A549 (cell line): ENCODE measurements at regions not wholly inside any gene's neighbourhood (a gene's known extent, or its start where the extent isn't known, plus 50 kb on each side); places are given as distances from the start of the nearest gene placed in this dataset.
A peak's percentile ranks its signal among the peaks of the same experiment; 100 is the strongest.

Experiments
- ATAC-seq, 2 experiments: fragments of 200-7000 bp in 1 of 2; fragments of >200 bp in 1 of 2; cut with Nextera tagmentation in 1 of 2; cut with Tn5 transposase in 1 of 2; 3 replicates each; pipeline versions ENCODE4 v1.8.0 to v1.9.1; 2018 to 2020; ENCODE audit warnings: mild to moderate bottlenecking in 1 of 2, moderate library complexity in 1 of 2
- CTCF ChIA-PET: fragments of 300-600 bp; sonication (Branson Sonifier 250); formaldehyde crosslinking; extraction: SDS; loops from one replicate; lab custom pipeline; 2021; ENCODE audit warnings: antibody characterized with exemption, inconsistent platforms; lab: Yijun Ruan, JAX
- POLR2A ChIA-PET: fragments of 350-600 bp; formaldehyde crosslinking; extraction: SDS; loops from one replicate; lab custom pipeline; 2021; ENCODE audit warnings: antibody characterized with exemption, inconsistent platforms; lab: Yijun Ruan, JAX
- DNase-seq, 2 experiments: peaks; one replicate each; pipeline versions ENCODE4 v3.0.0 to v3.0.0-alpha.2; 2011 to 2016; ENCODE audit warnings: low read depth in 1 of 2, low spot score in 1 of 2
- FAIRE-seq: peaks from 2 replicates; lab custom pipeline; 2011; peaks lifted over from hg19 to GRCh38; lab: Jason Lieb, UNC
- H3K27ac ChIP-seq, 2 experiments: fragments of >200 bp; sonication (Bioruptor Twin); formaldehyde crosslinking; 3 replicates each; pipeline ENCODE4 v1.5.1; 2016 to 2017
- H3K4me1 ChIP-seq: fragments of >200 bp; sonication (Bioruptor Twin); formaldehyde crosslinking; 3 replicates; pipeline ENCODE4 v1.6.1; 2016
- H3K4me2 ChIP-seq: fragments of >200 bp; sonication (Bioruptor Twin); formaldehyde crosslinking; 3 replicates; pipeline ENCODE4 v1.6.1; 2016
- H3K4me3 ChIP-seq: fragments of >200 bp; sonication (Bioruptor Twin); formaldehyde crosslinking; 3 replicates; pipeline ENCODE4 v1.5.1; 2016
- H3K9me3 ChIP-seq: fragments of >200 bp; sonication (Bioruptor Twin); formaldehyde crosslinking; 3 replicates; pipeline ENCODE4 v1.6.1; 2016
- BHLHE40 ChIP-seq: IDR thresholded peaks from 2 replicates; pipeline ENCODE4 v1.6.1; 2012; ENCODE audit warnings: low read depth, low read length, inconsistent platforms
- CBX8 ChIP-seq: fragments of 200-600 bp; sonication (generic); IDR thresholded peaks from 2 replicates; pipeline ENCODE4 v1.6.1; 2016
- CTCF ChIP-seq: fragments of >200 bp; sonication (Bioruptor Twin); formaldehyde crosslinking; IDR thresholded peaks from 3 replicates; pipeline ENCODE4 v1.5.1; 2016
- EHF ChIP-seq: fragments of 250-450 bp; sonication (Bioruptor Pico); IDR thresholded peaks from 2 replicates; pipeline ENCODE4 v1.5.0; 2020; ENCODE audit warnings: mild to moderate bottlenecking
- ELK1 ChIP-seq: fragments of 150-350 bp; IDR thresholded peaks from 2 replicates; pipeline ENCODE4 v1.6.1; 2014; ENCODE audit warnings: low read depth, mild to moderate bottlenecking, low read length
- MAX ChIP-seq: IDR thresholded peaks from 2 replicates; pipeline ENCODE4 v1.6.1; 2012
- MYC ChIP-seq: IDR thresholded peaks from 2 replicates; pipeline ENCODE4 v1.6.1; 2012; ENCODE audit warnings: mild to moderate bottlenecking, inconsistent platforms, low read length, improper control_type of control experiment, borderline replicate concordance
- NPAS2 ChIP-seq: fragments of 250-450 bp; sonication (Bioruptor Pico); IDR thresholded peaks from 2 replicates; pipeline ENCODE4 v1.8.0; 2022; ENCODE audit warnings: mild to moderate bottlenecking, moderate library complexity, borderline replicate concordance
- RAD21 ChIP-seq, 2 experiments: fragments of >200 bp in 1 of 2; sonication (Bioruptor Twin) in 1 of 2; formaldehyde crosslinking in 1 of 2; IDR thresholded peaks in 1 of 2; conservative IDR thresholded peaks in 1 of 2; 2 replicates in 1 of 2; 3 replicates in 1 of 2; pipeline ENCODE4 v1.6.1; 2012 to 2018; ENCODE audit warnings: inconsistent platforms in 1 of 2
- RNF2 ChIP-seq: fragments of 200-600 bp; sonication (generic); IDR thresholded peaks from 2 replicates; pipeline ENCODE4 v1.6.1; 2016; ENCODE audit warnings: low read depth, mild to moderate bottlenecking, antibody characterized with exemption, moderate library complexity, borderline replicate concordance
- SREBF2 ChIP-seq: fragments of 450-650 bp; IDR thresholded peaks from 2 replicates; pipeline ENCODE4 v1.6.1; 2014; ENCODE audit warnings: mild to moderate bottlenecking, moderate library complexity
- WGBS: methylation state at CpG from one replicate; pipeline ENCODE4 v1.1.6; 2017; ENCODE audit errors: missing lambda C conversion rate; 5-methylcytosine and 5-hydroxymethylcytosine counted together
- TF ChIP-seq, protein P1 (sequence below): IDR thresholded peaks from 2 replicates; pipeline ENCODE4 v1.6.1; 2012
- TF ChIP-seq, protein P2 (sequence below): fragments of 200-600 bp; sonication (generic); IDR thresholded peaks from 2 replicates; pipeline ENCODE4 v1.6.1; 2016; ENCODE audit warnings: antibody characterized with exemption, mild to moderate bottlenecking, moderate library complexity

DNA sequence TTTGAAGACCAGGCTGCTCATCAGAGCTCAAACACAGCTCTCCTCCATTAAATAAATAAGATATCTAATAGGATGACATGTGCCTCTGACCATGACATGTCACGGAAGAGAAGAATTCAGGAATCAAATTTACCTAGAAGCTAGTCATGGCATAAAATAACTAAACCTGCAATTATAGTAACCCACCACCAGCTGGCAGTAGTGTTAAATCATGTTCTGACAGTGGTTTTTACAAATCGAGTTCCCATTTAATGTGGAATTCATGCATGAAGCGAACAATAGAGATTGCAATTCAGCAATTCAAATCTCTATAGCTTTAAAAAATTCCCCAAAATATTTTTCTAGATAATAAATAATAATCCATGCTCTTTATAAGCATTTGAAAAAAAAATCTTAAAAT lies 74.6 kb upstream of the IKZF1 start:
- ChIA-PET CTCF (no interaction called here), POLR2A (no interaction called here)
- FAIRE-seq, result no peak
- DNase-seq, result peak in 1 of 2 experiments; percentile 30
- ATAC-seq, result no peak
- no peaks in the 10 kb centered on the region for H3K4me1 ChIP-seq
- under 1% methylated on average over 3 of the region's 3 CpGs for WGBS
- H3K27ac ChIP-seq, result no peak overlapping the region
- no peak overlapping the region for H3K4me3 ChIP-seq
- H3K9me3 ChIP-seq, result peaks cover 8% of the 10 kb centered on the region; the same call in 1 of the 3 replicates
- H3K4me2 ChIP-seq, result no peak overlapping the region
- TF ChIP-seq RAD21 (conservative IDR thresholded peaks at IDR 0.05 in 1 of 2, IDR thresholded peaks at IDR 0.05 in 1 of 2) (peak in 1 of 2 experiments; percentile 33; a peak in 2 of 5 replicates), MYC (no peak), RNF2 (no peak), ELK1 (no peak), CTCF (peak; percentile 34; the same call in 2 of the 3 replicates), EHF (no peak)

GRCh38 chr7:50228148-50228547 lies 76.4 kb upstream of the IKZF1 start:
- POLR2A ChIA-PET, result no interaction called here
- Histone ChIP-seq H3K4me1 (no peaks in the 10 kb centered on the region), H3K4me3 (no peak overlapping the region), H3K27ac (no peak overlapping the region), H3K9me3 (peaks cover 8% of the 10 kb centered on the region; the same call in 1 of the 3 replicates), H3K4me2 (no peak overlapping the region)
- no peak for ATAC-seq
- CTCF ChIA-PET, result interaction anchor here (1.5 kb wide), 1 partner anchor 22 kb away, joined by 5 read pairs; no protein-coding TSS in a partner anchor
- 0% methylated on average over 4 of the region's 4 CpGs for WGBS
- no peak for TF ChIP-seq NPAS2 (CRISPR knock-in tag)
- TF ChIP-seq CBX8, result no peak
- no peak for TF ChIP-seq BHLHE40
- TF ChIP-seq, protein P1, sequence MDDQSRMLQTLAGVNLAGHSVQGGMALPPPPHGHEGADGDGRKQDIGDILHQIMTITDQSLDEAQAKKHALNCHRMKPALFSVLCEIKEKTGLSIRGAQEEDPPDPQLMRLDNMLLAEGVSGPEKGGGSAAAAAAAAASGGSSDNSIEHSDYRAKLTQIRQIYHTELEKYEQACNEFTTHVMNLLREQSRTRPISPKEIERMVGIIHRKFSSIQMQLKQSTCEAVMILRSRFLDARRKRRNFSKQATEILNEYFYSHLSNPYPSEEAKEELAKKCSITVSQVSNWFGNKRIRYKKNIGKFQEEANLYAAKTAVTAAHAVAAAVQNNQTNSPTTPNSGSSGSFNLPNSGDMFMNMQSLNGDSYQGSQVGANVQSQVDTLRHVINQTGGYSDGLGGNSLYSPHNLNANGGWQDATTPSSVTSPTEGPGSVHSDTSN, result no peak
- no peak for TF ChIP-seq MYC
- TF ChIP-seq, protein P2, sequence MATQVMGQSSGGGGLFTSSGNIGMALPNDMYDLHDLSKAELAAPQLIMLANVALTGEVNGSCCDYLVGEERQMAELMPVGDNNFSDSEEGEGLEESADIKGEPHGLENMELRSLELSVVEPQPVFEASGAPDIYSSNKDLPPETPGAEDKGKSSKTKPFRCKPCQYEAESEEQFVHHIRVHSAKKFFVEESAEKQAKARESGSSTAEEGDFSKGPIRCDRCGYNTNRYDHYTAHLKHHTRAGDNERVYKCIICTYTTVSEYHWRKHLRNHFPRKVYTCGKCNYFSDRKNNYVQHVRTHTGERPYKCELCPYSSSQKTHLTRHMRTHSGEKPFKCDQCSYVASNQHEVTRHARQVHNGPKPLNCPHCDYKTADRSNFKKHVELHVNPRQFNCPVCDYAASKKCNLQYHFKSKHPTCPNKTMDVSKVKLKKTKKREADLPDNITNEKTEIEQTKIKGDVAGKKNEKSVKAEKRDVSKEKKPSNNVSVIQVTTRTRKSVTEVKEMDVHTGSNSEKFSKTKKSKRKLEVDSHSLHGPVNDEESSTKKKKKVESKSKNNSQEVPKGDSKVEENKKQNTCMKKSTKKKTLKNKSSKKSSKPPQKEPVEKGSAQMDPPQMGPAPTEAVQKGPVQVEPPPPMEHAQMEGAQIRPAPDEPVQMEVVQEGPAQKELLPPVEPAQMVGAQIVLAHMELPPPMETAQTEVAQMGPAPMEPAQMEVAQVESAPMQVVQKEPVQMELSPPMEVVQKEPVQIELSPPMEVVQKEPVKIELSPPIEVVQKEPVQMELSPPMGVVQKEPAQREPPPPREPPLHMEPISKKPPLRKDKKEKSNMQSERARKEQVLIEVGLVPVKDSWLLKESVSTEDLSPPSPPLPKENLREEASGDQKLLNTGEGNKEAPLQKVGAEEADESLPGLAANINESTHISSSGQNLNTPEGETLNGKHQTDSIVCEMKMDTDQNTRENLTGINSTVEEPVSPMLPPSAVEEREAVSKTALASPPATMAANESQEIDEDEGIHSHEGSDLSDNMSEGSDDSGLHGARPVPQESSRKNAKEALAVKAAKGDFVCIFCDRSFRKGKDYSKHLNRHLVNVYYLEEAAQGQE, result no peak
- no peak for TF ChIP-seq MAX
- TF ChIP-seq SREBF2, result no peak
- TF ChIP-seq ELK1, result no peak
- no peak for FAIRE-seq
- no peak for DNase-seq
